ENCODE measurements at regions not wholly inside any gene's neighbourhood (a gene's known extent, or its start where the extent isn't known, plus 50 kb on each side); places are given as distances from the start of the nearest gene placed in this dataset.

GRCh38 chr12:78431931-78432330, 432.6 kb upstream of the SYT1 start:
- TF ChIP-seq POLR2A (IDR thresholded peaks at IDR 0.05) (no peak), CTCF (IDR thresholded peaks at IDR 0.05) (no peak), EP300 (IDR thresholded peaks at IDR 0.05) (no peak)
